ENCODE measurements at regions not wholly inside any gene's neighbourhood (a gene's known extent, or its start where the extent isn't known, plus 50 kb on each side); places are given as distances from the start of the nearest gene placed in this dataset.
"Not testable (repeated sequence)": the region's sequence is repeated elsewhere in the genome, so short reads cannot be mapped to it uniquely, and the experiment has no call there.

GRCh38 chr5:96493219-96493790, 60.3 kb upstream of the PCSK1 start:
- Histone ChIP-seq H3K36me3 (no peaks in the 10 kb centered on the region), H3K4me3 (no peak overlapping the region), H3K4me1 (no peaks in the 10 kb centered on the region), H3K9me3 (no peaks in the 10 kb centered on the region), H3K27me3 (no peaks in the 10 kb centered on the region), H3K27ac (no peak overlapping the region)
- in situ Hi-C loops (cut with MboI; ENCODE audit: low sequenced_read_pairs in 4 of 4), result no loop called here
- no peak for ATAC-seq
- no peak for DNase-seq
- intact Hi-C loops (cut with DNase I; ENCODE audit: low total_unique reads), result no loop called here
- no peak for TF ChIP-seq POLR2A (IDR thresholded peaks at IDR 0.05)

DNA sequence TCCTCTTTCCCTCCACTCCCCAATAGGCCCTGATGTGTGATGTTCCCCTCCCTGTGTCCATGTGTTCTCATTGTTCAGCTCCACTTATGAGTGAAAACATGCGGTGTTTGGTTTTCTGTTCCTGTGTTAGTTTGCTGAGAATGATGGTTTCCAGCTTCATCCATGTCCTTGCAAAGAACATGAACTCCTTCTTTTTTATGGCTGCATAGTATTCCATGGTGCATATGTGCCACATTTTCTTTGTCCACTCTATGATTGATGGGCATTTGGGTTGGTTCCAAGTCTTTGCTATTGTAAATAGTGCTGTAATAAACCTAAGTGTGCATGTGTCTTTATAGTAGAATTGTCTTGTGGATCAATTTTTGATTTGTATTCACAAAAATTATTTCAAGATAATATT, 62.4 kb upstream of the PCSK1 start:
- intact Hi-C loops (cut with DNase I; ENCODE audit: low total_unique reads); ATAC-seq; in situ Hi-C loops (cut with MboI; ENCODE audit: low sequenced_read_pairs in 4 of 4); H3K4me3 ChIP-seq; H3K27me3 ChIP-seq; DNase-seq; H3K9me3 ChIP-seq; H3K36me3 ChIP-seq; H3K27ac ChIP-seq; H3K4me1 ChIP-seq: not testable (repeated sequence)

DNA sequence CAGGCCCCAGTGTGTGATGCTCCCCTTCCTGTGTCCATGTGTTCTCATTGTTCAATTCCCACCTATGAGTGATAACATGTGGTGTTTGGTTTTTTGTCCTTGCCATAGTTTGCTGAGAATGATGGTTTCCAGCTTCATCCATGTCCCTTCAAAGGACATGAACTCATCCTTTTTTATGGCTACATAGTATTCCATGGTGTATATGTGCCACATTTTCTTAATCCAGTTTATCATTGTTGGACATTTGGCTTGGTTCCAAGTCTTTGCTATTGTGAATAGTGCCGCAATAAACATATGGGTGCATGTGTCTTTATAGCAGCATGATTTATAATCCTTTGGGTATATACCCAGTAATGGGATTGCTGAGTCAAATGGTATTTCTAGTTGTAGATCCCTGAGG, 64.0 kb upstream of the PCSK1 start:
- not testable (repeated sequence) for DNase-seq

GRCh38 chr5:96499753-96500345, 66.8 kb upstream of the PCSK1 start:
- Histone ChIP-seq H3K27me3 (no peaks in the 10 kb centered on the region), H3K4me1 (no peaks in the 10 kb centered on the region), H3K4me3 (no peak overlapping the region), H3K9me3 (no peaks in the 10 kb centered on the region), H3K36me3 (no peaks in the 10 kb centered on the region), H3K27ac (no peak overlapping the region)
- no peak for DNase-seq
- intact Hi-C loops (cut with DNase I; ENCODE audit: low total_unique reads) (no loop called here), in situ Hi-C loops (cut with MboI; ENCODE audit: low sequenced_read_pairs in 4 of 4) (no loop called here)
- ATAC-seq, result no peak
- TF ChIP-seq POLR2A (IDR thresholded peaks at IDR 0.05) (no peak), CTCF (IDR thresholded peaks at IDR 0.05 in 4 of 5, conservative IDR thresholded peaks at IDR 0.05 in 1 of 5) (no peak)

More for the DNA sequence above, 64.0 kb upstream of the PCSK1 start:
- H3K27ac ChIP-seq; in situ Hi-C loops (cut with MboI; ENCODE audit: low sequenced_read_pairs in 4 of 4); H3K4me1 ChIP-seq; H3K36me3 ChIP-seq; ATAC-seq; H3K27me3 ChIP-seq; H3K9me3 ChIP-seq; intact Hi-C loops (cut with DNase I; ENCODE audit: low total_unique reads); H3K4me3 ChIP-seq: not testable (repeated sequence)

DNA sequence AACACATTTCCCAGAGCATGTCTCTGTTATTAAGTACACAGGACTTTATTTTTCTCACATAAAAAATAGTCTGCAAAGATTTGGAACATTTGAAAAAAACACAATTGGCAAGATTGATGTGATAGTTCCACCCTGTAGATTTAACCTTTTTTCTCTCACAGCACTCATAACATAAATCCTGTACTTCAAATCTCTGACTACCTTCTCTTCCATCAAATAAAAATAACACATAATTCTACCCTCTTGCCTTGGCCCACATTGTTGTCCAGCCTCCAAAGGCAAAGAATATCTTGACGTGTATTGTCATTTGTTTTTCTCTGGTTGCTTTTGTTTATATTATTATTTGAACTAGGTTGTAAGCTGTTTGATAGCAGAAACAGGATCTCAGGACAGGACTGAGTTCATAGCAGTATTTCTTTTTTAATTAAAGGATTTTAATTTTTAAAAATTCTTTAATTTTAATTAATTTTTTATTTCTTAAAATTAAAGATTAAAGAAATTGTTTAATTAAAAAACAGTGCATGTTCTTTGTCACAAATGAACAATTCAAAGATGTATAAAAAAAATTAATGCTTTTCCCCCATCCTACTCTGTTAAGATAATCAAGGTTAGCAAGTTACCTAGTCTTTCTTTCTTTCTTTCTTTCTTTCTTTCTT, 69.1 kb upstream of the PCSK1 start:
- Histone ChIP-seq H3K4me1 (no peaks in the 10 kb centered on the region), H3K27ac (no peak overlapping the region), H3K4me3 (no peak overlapping the region), H3K27me3 (no peaks in the 10 kb centered on the region), H3K9me3 (no peaks in the 10 kb centered on the region), H3K36me3 (no peaks in the 10 kb centered on the region)
- in situ Hi-C loops (cut with MboI; ENCODE audit: low sequenced_read_pairs in 4 of 4) (no loop called here), intact Hi-C loops (cut with DNase I; ENCODE audit: low total_unique reads) (no loop called here)
- no peak for DNase-seq
- ATAC-seq, result no peak
- TF ChIP-seq CTCF (IDR thresholded peaks at IDR 0.05 in 4 of 5, conservative IDR thresholded peaks at IDR 0.05 in 1 of 5) (no peak), POLR2A (IDR thresholded peaks at IDR 0.05) (no peak)

DNA sequence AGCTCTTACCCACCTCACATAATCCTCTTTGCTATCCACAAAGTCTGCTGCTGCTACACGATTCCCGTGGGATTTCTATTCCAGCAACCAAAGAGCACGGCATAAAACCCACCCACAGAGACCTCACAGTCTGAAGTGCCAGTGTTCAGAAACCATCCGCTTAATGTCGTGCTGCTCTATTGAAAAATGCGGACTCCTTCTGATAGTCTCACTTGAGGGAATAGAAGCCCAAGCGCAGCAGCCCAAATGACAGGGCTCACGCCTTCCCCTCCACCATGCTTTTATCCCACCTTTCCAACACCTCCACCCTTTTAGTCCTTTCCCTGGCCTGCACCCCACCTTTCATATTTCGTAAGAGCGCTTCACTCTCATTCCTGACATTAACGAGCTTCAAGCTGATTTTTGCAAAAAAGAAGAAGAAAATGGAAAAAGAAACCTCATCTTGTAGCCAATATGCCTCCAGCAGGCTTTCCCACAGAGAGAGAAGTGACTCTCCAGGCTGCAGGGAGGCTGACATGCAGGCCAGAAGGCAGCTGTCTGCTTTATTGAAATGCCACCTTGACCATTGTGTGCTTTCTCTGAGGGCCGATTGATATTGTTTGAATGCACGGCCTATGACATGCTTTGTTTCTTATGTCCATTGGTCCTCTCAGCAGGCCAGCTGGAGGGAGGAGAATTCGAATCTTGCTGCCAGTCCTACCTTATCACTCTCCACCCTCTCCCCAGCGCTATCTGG, 70.6 kb upstream of the PCSK1 start:
- Histone ChIP-seq H3K4me1 (no peaks in the 10 kb centered on the region), H3K4me3 (no peak overlapping the region), H3K27me3 (no peaks in the 10 kb centered on the region), H3K27ac (no peak overlapping the region), H3K9me3 (no peaks in the 10 kb centered on the region), H3K36me3 (no peaks in the 10 kb centered on the region)
- DNase-seq, result no peak
- intact Hi-C loops (cut with DNase I; ENCODE audit: low total_unique reads), result loop anchor here (1.0 kb wide), 1 partner anchor 42 kb away; no protein-coding TSS in a partner anchor
- no peak for ATAC-seq
- TF ChIP-seq POLR2A (IDR thresholded peaks at IDR 0.05) (no peak), CTCF (IDR thresholded peaks at IDR 0.05 in 4 of 5, conservative IDR thresholded peaks at IDR 0.05 in 1 of 5) (no peak)
- in situ Hi-C loops (cut with MboI; ENCODE audit: low sequenced_read_pairs in 4 of 4), result no loop called here

Data from gastrocnemius medialis (tissue), 4 donors.